GM18909 (cell line): ENCODE measurements at regions not wholly inside any gene's neighbourhood (a gene's known extent, or its start where the extent isn't known, plus 50 kb on each side); places are given as distances from the start of the nearest gene placed in this dataset.

ENCODE experiments used
- ATAC-seq: cut with Tn5 transposase; IDR thresholded peaks from one replicate; pipeline ENCODE4 v1.9.1; 2021; ENCODE audit warnings: mild to moderate bottlenecking; ENCODE audit not compliant: unreplicated experiment, poor library complexity

DNA sequence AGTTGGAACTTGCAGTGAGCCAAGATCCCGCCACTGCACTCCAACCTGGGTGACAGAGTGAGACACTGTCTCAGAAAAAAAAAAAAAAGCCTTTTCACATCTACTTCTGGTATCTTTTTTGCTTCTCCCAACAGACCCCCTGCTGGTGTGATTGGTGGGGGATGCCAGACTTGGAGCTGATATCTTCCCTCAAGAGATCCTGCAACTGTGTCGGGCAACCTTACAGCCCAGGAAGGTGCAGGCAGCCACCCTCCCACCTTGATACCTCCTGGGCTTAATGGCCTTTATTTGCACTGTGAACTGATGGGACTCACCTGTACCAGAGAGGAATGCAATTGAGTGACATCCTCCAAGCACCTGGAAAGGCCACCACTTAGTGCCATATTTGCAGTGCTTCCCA is 142.3 kb downstream of the RGS9 start:
- no peak for ATAC-seq

DNA sequence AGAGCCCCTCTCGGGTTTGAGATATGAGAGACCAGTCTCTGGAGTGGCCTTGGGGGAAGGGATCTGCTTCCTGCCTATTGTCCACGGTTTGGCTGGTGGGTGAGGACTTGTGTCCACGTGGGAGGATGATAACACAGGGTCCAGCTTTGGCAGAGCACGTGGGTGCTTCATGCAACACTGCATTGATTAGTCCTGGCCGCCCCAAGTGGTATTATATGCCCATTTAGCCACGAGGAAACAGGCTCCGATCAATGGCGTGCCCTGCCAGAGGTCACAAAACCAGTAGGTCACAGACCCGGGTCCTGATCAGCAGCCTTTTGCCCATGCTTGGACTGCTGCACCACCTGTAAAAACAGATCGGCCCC is 141.6 kb downstream of the RGS9 start:
- no peak for ATAC-seq

DNA sequence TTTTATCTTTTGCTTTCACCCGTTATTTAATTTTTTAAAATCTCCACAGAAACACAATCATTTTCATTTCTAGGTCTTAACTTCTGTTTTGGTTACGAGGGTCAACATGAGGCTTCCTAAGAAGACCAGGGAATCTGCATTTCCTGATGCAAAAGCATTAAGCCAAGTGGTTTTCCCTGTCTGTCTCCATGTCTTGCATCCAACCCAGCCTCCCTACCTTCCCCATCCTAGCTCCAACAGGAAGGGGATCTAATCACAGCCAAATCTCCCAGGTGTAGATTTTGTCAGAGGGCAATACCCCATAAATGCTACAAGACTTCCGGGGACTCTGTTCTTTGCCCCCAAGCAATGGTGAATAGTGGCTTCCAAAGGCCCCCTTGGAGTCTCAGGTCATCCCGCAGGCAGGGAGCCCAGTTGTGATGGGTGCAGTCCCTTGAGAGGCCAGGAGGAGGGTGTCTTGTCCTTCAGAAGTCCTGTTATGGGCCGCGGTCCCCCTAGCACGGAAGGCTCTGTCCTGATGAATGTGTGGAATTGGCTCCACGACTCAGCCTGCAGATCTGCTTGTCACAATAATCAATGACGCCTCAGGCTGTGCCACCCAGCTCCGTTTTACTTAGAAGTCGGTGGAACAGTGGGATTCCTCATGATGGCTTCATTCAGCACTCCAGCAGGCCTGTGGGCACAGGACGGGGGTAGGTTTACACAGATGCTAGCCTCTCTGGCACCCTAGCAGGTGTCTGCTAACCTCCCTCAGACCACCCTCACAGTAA is 141.1 kb downstream of the RGS9 start:
- ATAC-seq: no peak

DNA sequence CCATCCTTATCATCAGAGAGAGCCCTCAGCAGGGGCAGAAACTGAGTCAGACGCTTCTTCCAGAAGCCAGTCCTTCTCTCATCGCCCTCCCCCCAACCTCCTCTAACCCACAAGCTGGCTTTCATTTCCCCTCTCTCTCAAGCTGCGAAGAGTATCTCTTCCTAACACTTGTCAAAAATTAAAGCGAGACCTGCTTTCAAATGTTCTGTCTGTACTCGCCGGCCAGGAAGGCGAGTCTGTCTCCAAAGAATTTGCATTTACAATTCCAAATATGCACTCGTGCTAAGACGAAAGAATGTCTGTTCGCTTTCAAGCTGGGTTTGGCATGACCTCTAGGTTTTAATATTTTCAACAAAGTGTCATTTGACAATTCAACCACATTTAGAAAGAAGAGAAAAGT is 140.4 kb downstream of the RGS9 start:
- no peak for ATAC-seq
